SIG-M5 treated with dmso at 0.1 percent for 504 hours (cell line): ENCODE measurements at regions not wholly inside any gene's neighbourhood (a gene's known extent, or its start where the extent isn't known, plus 50 kb on each side); places are given as distances from the start of the nearest gene placed in this dataset.

Experiments used
- DNase-seq: peaks from one replicate; lab custom pipeline; 2025; ENCODE audit not compliant: unreplicated experiment; lab: John Stamatoyannopoulos, UW

- DNase-seq: no peak
Observed at GRCh38 chr2:204225671-204226073, 289.1 kb downstream of the ICOS start.

DNA sequence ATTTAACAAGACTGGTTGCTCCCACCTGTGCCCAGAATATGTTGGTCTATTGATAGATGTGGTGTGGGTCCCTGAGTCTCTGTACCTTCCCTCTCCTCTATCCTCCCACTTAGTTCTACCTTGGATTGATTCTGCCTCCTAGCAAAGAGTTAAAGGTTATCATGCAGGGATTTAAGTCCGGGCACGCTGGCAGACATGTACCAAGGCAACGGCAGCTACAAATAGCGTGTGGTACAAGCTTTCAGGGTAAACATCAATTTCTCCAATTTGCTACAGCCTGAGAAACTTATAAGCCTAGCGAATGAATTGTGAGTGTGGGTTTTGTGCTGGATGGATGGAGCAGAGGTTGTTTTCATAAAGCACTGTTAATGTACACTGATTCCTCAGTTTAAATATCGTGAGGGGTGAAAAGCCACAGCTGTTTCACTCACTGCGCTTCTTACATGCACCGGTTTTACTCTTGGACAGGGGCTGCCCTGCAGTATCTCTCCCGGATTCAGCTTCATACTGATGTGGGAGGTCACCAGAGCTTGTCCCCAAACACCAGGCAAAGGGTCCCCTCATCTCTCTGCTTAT, 289.8 kb downstream of the ICOS start:
- no peak for DNase-seq

DNA sequence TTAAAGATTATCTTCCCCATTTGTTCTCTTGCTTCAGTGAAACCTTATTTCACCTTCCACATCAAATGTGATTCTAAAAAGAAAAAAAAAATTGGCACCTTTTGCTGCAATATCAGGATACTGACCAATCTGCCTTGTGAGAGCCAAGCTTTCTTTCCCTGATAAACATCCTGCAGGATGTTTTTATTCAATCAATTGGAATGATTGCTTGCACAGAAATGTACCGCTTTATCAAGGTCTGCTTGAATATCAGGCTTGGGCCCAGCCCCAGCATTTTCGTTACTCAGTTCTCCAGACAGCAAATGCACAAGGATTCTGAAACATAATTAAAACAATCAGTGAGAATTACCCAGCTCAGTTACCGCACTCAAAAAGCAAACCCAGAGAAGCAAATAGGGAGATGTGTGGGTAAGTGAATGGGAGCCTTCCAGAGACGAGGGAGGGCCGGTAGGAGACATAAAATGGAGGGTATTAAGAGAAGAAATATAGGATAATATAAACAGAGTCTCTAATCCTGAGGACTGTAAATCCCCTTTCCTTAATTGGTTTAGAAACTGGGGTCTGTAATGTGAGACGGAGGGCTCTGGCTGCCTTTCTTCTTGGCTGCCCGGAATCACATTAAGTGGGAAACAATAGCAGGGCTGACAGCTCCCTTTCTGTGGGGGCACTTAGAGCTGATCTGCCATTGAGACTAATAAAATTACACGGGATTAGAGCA, 291.8 kb downstream of the ICOS start:
- DNase-seq: no peak

DNA sequence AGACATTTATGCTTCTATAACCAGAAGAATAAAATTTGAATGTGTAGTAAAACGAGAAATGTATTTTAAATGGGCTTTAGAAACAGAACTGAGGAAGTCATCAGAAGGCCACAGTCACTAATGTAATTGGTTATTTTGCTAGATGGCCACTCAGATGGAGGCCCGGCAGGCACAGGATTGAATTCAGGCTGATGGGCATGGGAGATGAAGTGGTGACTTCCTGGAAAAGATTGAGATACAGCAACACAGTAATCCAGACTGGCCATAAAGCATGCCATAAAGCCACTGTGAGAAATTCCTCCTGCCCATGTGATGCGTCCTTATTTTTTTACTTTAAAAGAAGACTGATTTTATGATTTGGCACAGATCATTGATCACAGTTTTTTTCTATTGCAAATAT, 297.7 kb downstream of the ICOS start:
- DNase-seq: no peak

- no peak for DNase-seq
Observed at GRCh38 chr2:204234879-204235278, 298.3 kb downstream of the ICOS start.

DNA sequence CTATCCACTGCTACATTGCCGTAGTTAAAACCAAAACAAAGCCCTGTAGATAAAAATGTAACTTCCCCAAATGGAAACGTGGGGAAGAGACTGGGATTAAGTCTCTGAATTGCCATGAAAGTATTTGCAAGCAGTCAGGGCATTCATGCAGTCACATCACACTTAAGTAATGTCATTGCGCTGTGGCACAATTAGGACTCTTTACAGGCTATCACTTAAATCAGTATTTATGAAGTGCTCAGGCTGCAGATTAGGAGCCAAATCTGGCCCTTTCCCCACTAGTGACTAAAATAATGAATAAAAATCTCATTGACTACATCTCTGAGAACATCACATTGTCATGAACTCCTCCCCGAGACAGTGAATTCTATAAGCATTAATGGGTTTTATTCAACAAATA, 300.9 kb downstream of the ICOS start:
- no peak for DNase-seq

GRCh38 chr2:204239411-204240165, 303.0 kb downstream of the ICOS start:
- no peak for DNase-seq

GRCh38 chr2:204240961-204241360, 304.3 kb upstream of the PARD3B start:
- no peak for DNase-seq

DNA sequence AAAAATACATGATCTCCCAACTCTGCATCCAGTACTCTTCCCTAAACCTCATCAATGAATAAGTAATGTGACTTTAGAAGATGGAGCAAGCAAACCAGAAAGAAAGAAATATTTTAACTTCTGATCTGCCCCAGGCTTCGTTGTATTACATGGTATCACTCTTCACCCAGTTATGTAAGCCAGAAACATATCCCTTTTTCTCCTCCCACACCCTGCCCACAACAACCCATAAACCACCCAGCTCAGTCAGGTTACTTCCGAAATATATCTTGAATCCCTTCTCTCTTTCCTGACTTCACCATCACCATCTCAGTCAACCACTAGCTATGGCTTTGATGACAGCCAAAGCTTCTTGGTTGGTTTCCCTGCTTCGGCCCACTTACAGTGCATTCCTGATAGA, 295.8 kb upstream of the PARD3B start:
- DNase-seq: no peak

DNA sequence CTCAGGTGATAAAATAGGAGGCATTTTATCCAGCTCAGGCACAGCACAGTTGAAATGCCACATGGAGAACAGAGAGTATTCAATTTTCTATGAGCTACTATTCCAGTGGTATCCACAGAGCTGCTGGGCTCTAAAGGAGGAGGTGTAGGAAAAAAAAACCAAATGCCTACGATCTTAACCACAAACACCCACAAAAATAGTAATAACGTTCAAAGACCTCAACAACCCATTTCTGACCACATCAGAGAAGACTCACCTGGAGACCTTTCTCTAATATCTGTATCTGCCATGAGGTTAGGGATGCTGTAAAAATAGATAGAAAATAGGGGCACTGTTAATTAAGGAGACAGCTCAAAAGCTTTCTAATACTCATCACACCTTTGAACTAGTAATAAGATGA, 294.6 kb upstream of the PARD3B start:
- no peak for DNase-seq

- no peak for DNase-seq
Observed at GRCh38 chr2:204251158-204251997, 293.9 kb upstream of the PARD3B start.

DNA sequence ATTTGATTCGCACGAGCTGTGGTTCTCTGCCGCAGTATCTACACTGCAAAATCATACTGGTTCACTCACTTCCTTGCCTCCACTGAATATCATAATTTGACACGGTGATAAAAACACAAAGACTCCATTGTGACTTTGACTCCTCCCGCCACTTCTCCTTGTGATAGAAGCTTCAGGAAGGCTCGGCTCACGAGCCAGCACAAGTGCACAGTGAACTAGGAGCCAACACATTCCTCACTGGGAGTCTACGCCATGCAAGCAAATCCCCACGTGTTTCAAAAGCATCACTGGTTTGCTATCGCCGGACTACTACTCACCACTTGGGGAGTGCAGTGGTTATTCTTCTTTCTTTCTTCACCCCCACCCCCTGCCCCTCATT, 293.3 kb upstream of the PARD3B start:
- DNase-seq: no peak

- DNase-seq: no peak
Observed at GRCh38 chr2:204255071-204255470, 290.2 kb upstream of the PARD3B start.

DNA sequence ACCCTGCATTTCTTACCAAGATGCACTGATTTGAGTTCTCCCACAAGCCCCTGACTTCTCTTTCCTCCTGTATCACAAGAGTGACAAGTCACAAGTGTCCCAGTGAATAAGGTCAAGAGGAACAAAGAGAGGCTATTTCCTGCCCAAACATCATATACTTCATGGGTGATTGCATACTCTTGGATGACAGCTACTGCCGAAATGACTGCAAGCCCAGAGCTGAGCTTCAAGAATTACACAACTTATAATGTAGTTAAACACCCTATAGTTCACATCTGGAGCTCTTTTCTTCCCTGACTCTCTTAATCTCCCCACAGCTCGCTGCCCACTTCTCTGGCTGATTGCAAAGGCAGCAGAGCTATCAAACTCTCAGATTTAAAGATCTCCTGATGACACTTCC, 289.7 kb upstream of the PARD3B start:
- no peak for DNase-seq

- DNase-seq: no peak
Observed at GRCh38 chr2:204257781-204258180, 287.5 kb upstream of the PARD3B start.

DNA sequence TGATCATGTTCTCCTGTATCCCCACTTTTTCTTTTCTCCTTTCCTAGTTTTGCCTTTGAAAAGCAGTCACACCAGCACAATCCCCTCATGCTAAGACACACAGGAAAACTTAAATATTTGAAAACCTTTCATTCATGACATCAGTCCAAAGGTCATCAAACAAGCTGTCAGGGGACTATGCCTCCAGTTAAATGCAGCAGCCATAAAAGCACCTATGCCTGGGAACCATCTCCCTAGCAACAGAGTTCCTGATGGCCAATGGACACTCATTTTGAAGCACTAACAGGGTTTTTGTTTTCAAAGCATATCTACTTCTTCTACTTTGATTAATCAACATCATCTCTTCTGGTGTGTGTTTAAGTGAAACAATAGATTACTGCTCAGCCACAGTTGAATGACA, 286.4 kb upstream of the PARD3B start:
- DNase-seq: no peak

DNA sequence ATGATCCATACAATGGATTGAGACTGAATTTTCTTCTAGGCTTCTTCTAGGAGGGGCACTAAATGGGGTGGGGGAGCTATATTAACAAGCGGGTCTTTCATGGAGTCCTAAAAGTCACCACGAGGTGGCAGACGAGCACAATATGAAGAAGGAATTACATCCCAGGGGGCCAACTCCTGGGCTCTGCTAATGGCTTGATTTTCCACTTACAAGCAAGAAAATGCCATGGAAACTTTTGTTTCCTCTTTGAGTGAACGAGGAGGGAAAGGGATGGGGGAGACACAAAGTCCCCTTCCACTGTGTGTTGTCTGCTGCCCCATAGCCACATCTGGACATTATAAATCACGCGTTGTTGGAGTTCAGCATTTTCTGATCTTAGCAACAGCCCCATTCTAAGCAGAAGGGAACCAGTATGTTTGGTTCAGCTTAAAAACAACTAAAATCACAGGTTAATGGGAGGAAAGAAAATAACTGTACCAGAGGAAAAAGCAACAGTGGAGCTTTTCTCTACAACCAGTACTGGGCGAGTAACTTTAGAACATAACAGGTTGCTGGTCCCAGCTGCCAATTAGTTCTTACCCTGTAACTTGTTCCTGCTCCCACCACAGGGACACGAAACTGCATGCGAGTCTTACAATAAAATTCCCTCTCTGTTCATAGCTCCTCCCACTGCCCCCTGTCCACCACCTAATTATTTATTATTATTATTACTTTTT, 285.0 kb upstream of the PARD3B start:
- DNase-seq: peak; percentile 51

DNA sequence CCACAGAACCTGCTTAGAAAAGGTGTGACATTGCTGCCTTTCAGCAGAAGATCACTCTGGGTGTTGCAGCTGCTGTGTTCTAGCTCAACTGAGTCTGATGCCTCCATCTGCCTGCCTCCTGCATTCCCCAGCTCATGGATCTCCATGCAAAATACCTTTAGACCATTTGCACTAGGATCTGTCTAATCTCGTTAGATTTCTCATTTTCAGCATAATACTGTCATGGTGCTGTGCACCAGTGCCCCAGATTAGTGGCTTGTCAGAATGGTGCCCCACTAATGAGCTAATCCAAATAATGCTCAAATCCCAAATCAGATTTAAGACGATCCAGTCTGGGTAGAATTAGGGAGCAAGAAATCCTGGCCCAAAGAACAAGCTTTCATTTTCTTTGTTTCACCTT, 284.4 kb upstream of the PARD3B start:
- DNase-seq: no peak

DNA sequence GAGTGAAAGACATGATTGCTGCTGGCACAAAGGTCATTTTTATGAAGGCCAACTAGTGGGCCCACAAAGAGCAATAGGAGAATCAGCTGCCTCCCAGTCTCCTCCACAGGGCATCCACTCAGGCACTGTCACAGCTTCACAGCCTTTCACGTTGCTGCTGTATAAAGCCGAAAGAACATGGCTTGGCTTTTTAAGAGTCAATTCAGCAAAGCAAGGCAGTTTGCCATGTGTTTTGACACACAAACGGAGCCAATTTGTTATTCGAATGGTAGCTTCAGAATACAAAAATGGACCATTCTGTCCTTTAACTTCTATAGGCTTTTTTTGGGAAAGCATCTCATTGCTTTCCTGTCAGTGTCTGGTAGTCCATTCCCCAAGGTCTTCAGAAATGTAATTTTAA, 283.4 kb upstream of the PARD3B start:
- DNase-seq: no peak

DNA sequence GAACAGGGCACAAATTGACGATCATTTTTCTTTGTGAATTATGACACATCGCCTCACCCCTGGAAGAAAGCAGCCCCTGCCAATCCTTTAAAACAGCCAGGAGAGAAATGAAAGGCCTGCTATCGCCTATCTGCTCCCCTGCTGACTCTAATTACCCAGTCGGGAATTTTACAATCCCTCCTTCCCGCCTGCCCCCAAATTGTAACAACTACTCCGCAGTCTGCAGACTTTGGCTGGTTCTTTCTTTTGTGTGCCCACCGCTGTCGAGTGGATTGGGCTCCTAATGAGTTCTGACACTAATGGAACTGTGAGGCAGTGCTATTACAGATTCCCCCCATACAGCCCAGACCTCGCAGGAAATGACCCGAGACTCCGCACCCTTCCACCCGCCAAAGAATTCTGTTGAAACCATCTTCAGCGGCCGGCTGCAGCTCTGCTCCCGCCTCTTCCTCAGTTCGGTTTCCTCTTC, 281.2 kb upstream of the PARD3B start:
- no peak for DNase-seq

GRCh38 chr2:204264621-204265140, 280.6 kb upstream of the PARD3B start:
- no peak for DNase-seq
